Panc1 (cell line): ENCODE measurements at regions not wholly inside any gene's neighbourhood (a gene's known extent, or its start where the extent isn't known, plus 50 kb on each side); places are given as distances from the start of the nearest gene placed in this dataset.

Source experiments
- ATAC-seq: fragments of 200-7000 bp; cut with Tn5 transposase; 2 replicates; pipeline ENCODE4 v1.9.1; 2020; ENCODE audit warnings: mild to moderate bottlenecking, moderate library complexity
- BruUV-seq: library from RNA; stranded (reverse); fragments of 400-500 nt; replicated peaks from 2 replicates; lab custom pipeline; 2021; lab: Mats Ljungman, UMichigan
- CTCF ChIA-PET: fragments of 300-600 bp; sonication (Branson Sonifier 250); formaldehyde crosslinking; loops from one replicate; lab custom pipeline; 2022; ENCODE audit warnings: antibody characterized with exemption; lab: Charles Lee
- POLR2A ChIA-PET: fragments of 300-600 bp; sonication (Branson Sonifier 250); formaldehyde crosslinking; loops from one replicate; lab custom pipeline; 2022; ENCODE audit warnings: antibody characterized with exemption; lab: Charles Lee
- DNase-seq: peaks from one replicate; pipeline ENCODE4 v3.0.0-alpha.2; 2010; ENCODE audit warnings: low read depth, low spot score
- H3K27ac ChIP-seq: 2 replicates; pipeline ENCODE4 v1.5.1; 2011; ENCODE audit warnings: mild to moderate bottlenecking, low read length, inconsistent platforms
- H3K27me3 ChIP-seq: fragments of 200-500 bp; sonication (Bioruptor generic); 2 replicates; pipeline ENCODE4 v1.6.0; 2014; ENCODE audit warnings: low read length, inconsistent platforms; ENCODE audit not compliant: control insufficient read depth, insufficient read depth
- H3K36me3 ChIP-seq: fragments of 200-500 bp; sonication (Bioruptor generic); 2 replicates; pipeline ENCODE4 v1.5.1; 2014; ENCODE audit warnings: inconsistent platforms, mild to moderate bottlenecking, low read length, moderate library complexity; ENCODE audit not compliant: control insufficient read depth, insufficient read depth
- H3K4me1 ChIP-seq: 2 replicates; pipeline ENCODE4 v1.5.1; 2011; ENCODE audit warnings: inconsistent platforms, mild to moderate bottlenecking, low read length, moderate library complexity; ENCODE audit not compliant: control insufficient read depth, insufficient read depth
- H3K4me3 ChIP-seq, 2 experiments: 2 replicates each; pipeline ENCODE4 v1.5.1; 2011 to 2012; ENCODE audit warnings: low read depth in 2 of 2, low read length in 2 of 2, mild to moderate bottlenecking in 2 of 2, inconsistent platforms in 1 of 2, moderate library complexity in 1 of 2
- H3K9me3 ChIP-seq: fragments of 200-500 bp; sonication (Bioruptor generic); 2 replicates; pipeline ENCODE4 v1.5.1; 2014; ENCODE audit warnings: low read depth, mild to moderate bottlenecking, inconsistent platforms, low read length, moderate library complexity; ENCODE audit not compliant: control insufficient read depth, insufficient read depth
- CTCF ChIP-seq: fragments of 450-650 bp; IDR thresholded peaks from 2 replicates; pipeline ENCODE4 v1.5.1; 2017; ENCODE audit warnings: mild to moderate bottlenecking
- POLR2AphosphoS5 ChIP-seq: IDR thresholded peaks from 2 replicates; pipeline ENCODE4 v1.6.1; 2012; ENCODE audit warnings: mild to moderate bottlenecking, low read depth, low read length, moderate library complexity
- REST ChIP-seq, 2 experiments: IDR thresholded peaks; 2 replicates each; pipeline ENCODE4 v1.6.1; 2011 to 2012; ENCODE audit warnings: low read depth in 2 of 2, control low read depth in 1 of 2, low read length in 1 of 2, mild to moderate bottlenecking in 1 of 2, moderate library complexity in 1 of 2; ENCODE audit not compliant: insufficient read depth in 1 of 2
- SIN3A ChIP-seq: IDR thresholded peaks from 2 replicates; pipeline ENCODE4 v1.6.1; 2012; ENCODE audit warnings: low read depth, mild to moderate bottlenecking, low read length, moderate library complexity, borderline replicate concordance; ENCODE audit not compliant: insufficient read depth
- TCF7L2 ChIP-seq: IDR thresholded peaks from 2 replicates; pipeline ENCODE4 v1.6.1; 2011; ENCODE audit warnings: mild to moderate bottlenecking, low read depth, low read length, inconsistent platforms
- in situ Hi-C: cut with HindIII; loops from 2 replicates; pipeline ENCODE4 v1.10.0; 2016; ENCODE audit warnings: low sequenced_read_pairs, low pct_unique_long_range_greater_than_20kb
- intact Hi-C: fragments of 100-400 bp; cut with micrococcal nuclease; formaldehyde crosslinking; loops from one replicate; pipeline ENCODE4 v1.10.0; 2022; ENCODE audit not compliant: unreplicated experiment

- no peaks in the 10 kb centered on the region for H3K36me3 ChIP-seq
- TF ChIP-seq CTCF = no peak
- no peak for TF ChIP-seq REST (IDR thresholded peaks at IDR 0.05; ENCODE audit: insufficient read depth in 1 of 2, low read depth in 2 of 2, low read length in 1 of 2)
- TF ChIP-seq POLR2AphosphoS5 = no peak
- no peak for TF ChIP-seq SIN3A
- TF ChIP-seq TCF7L2 = no peak
Measured at GRCh38 chr13:59024434-59024833, 1139.3 kb downstream of the DIAPH3 start.

GRCh38 chr13:59034198-59034597 lies 1129.5 kb downstream of the DIAPH3 start:
- no peak for ATAC-seq
- no peaks in the 10 kb centered on the region for H3K36me3 ChIP-seq
- no peak for DNase-seq
- CTCF ChIA-PET = no interaction called here
- H3K27me3 ChIP-seq = no peaks in the 10 kb centered on the region
- POLR2A ChIA-PET = no interaction called here
- TF ChIP-seq REST (IDR thresholded peaks at IDR 0.05; ENCODE audit: insufficient read depth in 1 of 2, low read depth in 2 of 2, low read length in 1 of 2) (no peak), POLR2AphosphoS5 (no peak), TCF7L2 (no peak), SIN3A (no peak), CTCF (no peak)
- no peak overlapping the region for H3K27ac ChIP-seq
- intact Hi-C loops = no loop called here
- H3K4me1 ChIP-seq = no peaks in the 10 kb centered on the region
- in situ Hi-C loops = no loop called here
- H3K4me3 ChIP-seq = no peak overlapping the region
- no TSS peak for BruUV-seq
- H3K9me3 ChIP-seq = no peaks in the 10 kb centered on the region

More at GRCh38 chr13:59024434-59024833, 1139.3 kb downstream of the DIAPH3 start:
- intact Hi-C loops (no loop called here), in situ Hi-C loops (no loop called here)
- no peaks in the 10 kb centered on the region for H3K27me3 ChIP-seq
- ATAC-seq (no peak), DNase-seq (no peak)
- no peak overlapping the region for H3K4me3 ChIP-seq
- no TSS peak for BruUV-seq
- ChIA-PET CTCF (no interaction called here), POLR2A (interaction anchor here (0.7 kb wide), 1 partner anchor 563 kb away, joined by 19 read pairs; no protein-coding TSS in a partner anchor)
- no peaks in the 10 kb centered on the region for H3K9me3 ChIP-seq
- H3K4me1 ChIP-seq = no peaks in the 10 kb centered on the region
- H3K27ac ChIP-seq = no peak overlapping the region
